ENCODE measurements at regions not wholly inside any gene's neighbourhood (a gene's known extent, or its start where the extent isn't known, plus 50 kb on each side); places are given as distances from the start of the nearest gene placed in this dataset.

DNA sequence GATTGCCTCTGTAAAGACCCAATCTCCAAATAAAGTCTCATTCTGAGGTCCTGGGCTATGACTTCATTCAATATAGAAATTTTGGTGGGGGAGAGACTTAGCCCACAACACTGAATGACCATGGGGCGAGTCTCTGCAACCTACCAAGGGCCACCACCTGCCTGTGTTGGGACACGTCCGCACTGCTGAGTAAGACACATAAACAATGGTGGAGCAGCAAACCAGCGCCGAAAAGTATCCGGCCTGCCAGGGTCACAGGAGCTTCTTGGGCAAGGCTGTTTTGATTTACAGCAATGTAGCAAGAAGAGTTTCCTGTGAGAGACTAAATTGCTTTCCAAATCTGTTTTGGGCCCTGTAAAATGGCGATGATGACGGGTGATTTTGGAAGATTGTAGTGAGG lies 122.3 kb downstream of the SHANK2 start:
- Histone ChIP-seq H3K4me3 (ENCODE audit: low read depth in 1 of 3, low read length in 3 of 3) (no peak overlapping the region), H3K4me1 (ENCODE audit: control insufficient read depth in 4 of 4, insufficient read depth in 4 of 4, low read length in 3 of 4) (no peaks in the 10 kb centered on the region), H3K9ac (ENCODE audit: low read depth in 1 of 2, low read length in 2 of 2) (no peak overlapping the region), H3K36me3 (ENCODE audit: control insufficient read depth in 4 of 4, insufficient read depth in 3 of 4, low read depth in 1 of 4, low read length in 3 of 4) (peaks cover 0 to 12% (median 2%) of the 10 kb centered on the region in 4 donors), H3K27ac (ENCODE audit: low read depth in 1 of 2, low read length in 2 of 2) (no peak overlapping the region), H3K9me3 (ENCODE audit: control insufficient read depth in 4 of 4, low read length in 3 of 4) (no peaks in the 10 kb centered on the region), H3K27me3 (ENCODE audit: control insufficient read depth in 4 of 4, insufficient read depth in 4 of 4, low read length in 3 of 4) (no peaks in the 10 kb centered on the region)
- no peak for DNase-seq (ENCODE audit: low spot score)
- 97% methylated on average over 8 of the region's 8 CpGs for WGBS
- TF ChIP-seq CTCF (IDR thresholded peaks at IDR 0.05; ENCODE audit: low read depth, low read length, missing input control) (no peak), RXRA (IDR thresholded peaks at IDR 0.05) (no peak), EGR1 (IDR thresholded peaks at IDR 0.05; ENCODE audit: low read depth in 2 of 2) (no peak)
- TF ChIP-seq, protein P1, sequence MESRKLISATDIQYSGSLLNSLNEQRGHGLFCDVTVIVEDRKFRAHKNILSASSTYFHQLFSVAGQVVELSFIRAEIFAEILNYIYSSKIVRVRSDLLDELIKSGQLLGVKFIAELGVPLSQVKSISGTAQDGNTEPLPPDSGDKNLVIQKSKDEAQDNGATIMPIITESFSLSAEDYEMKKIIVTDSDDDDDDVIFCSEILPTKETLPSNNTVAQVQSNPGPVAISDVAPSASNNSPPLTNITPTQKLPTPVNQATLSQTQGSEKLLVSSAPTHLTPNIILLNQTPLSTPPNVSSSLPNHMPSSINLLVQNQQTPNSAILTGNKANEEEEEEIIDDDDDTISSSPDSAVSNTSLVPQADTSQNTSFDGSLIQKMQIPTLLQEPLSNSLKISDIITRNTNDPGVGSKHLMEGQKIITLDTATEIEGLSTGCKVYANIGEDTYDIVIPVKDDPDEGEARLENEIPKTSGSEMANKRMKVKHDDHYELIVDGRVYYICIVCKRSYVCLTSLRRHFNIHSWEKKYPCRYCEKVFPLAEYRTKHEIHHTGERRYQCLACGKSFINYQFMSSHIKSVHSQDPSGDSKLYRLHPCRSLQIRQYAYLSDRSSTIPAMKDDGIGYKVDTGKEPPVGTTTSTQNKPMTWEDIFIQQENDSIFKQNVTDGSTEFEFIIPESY (IDR thresholded peaks at IDR 0.05): no peak

GRCh38 chr11:71129624-71130023 lies 122.8 kb downstream of the SHANK2 start:
- DNase-seq (ENCODE audit: low spot score): no peak
- Histone ChIP-seq H3K4me1 (ENCODE audit: control insufficient read depth in 4 of 4, insufficient read depth in 4 of 4, low read length in 3 of 4) (no peaks in the 10 kb centered on the region), H3K36me3 (ENCODE audit: control insufficient read depth in 4 of 4, insufficient read depth in 3 of 4, low read depth in 1 of 4, low read length in 3 of 4) (peaks cover 0 to 11% (median 2%) of the 10 kb centered on the region in 4 donors), H3K9ac (ENCODE audit: low read depth in 1 of 2, low read length in 2 of 2) (no peak overlapping the region), H3K27ac (ENCODE audit: low read depth in 1 of 2, low read length in 2 of 2) (no peak overlapping the region), H3K9me3 (ENCODE audit: control insufficient read depth in 4 of 4, low read length in 3 of 4) (no peaks in the 10 kb centered on the region), H3K27me3 (ENCODE audit: control insufficient read depth in 4 of 4, insufficient read depth in 4 of 4, low read length in 3 of 4) (no peaks in the 10 kb centered on the region), H3K4me3 (ENCODE audit: low read depth in 1 of 3, low read length in 3 of 3) (no peak overlapping the region)
- TF ChIP-seq TAF1 (conservative IDR thresholded peaks at IDR 0.05) (no peak), YY1 (IDR thresholded peaks at IDR 0.05) (no peak), EGR1 (IDR thresholded peaks at IDR 0.05; ENCODE audit: low read depth in 2 of 2) (no peak), RXRA (IDR thresholded peaks at IDR 0.05) (no peak), FOXA1 (IDR thresholded peaks at IDR 0.05) (no peak)
- 94% methylated on average over 5 of the region's 5 CpGs for WGBS

DNA sequence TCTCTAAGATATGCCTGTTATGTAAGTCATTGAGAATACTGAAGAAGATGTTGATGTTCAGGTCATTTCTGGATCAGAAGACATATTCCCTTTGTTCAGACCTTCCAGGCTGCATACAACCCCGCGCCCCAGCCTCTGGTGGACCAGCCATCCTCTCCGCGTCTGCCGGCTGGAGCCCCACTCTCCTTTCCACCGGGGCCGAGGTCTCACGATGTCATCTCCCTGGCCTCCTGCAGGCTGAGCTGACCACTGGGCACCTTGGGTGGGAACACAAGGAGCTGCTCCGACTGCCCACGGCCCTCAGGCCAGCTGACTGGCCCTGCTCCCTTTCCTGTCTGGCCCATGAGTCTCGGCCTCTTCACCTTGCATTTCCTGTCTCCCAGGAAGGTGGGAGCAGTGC lies 124.6 kb downstream of the SHANK2 start:
- Histone ChIP-seq H3K27ac (ENCODE audit: low read depth in 1 of 2, low read length in 2 of 2) (no peak overlapping the region), H3K27me3 (ENCODE audit: control insufficient read depth in 4 of 4, insufficient read depth in 4 of 4, low read length in 3 of 4) (no peaks in the 10 kb centered on the region), H3K4me3 (ENCODE audit: low read depth in 1 of 3, low read length in 3 of 3) (no peak overlapping the region), H3K4me1 (ENCODE audit: control insufficient read depth in 4 of 4, insufficient read depth in 4 of 4, low read length in 3 of 4) (no peaks in the 10 kb centered on the region), H3K36me3 (ENCODE audit: control insufficient read depth in 4 of 4, insufficient read depth in 3 of 4, low read depth in 1 of 4, low read length in 3 of 4) (peaks cover 0 to 18% (median 2%) of the 10 kb centered on the region in 4 donors), H3K9me3 (ENCODE audit: control insufficient read depth in 4 of 4, low read length in 3 of 4) (no peaks in the 10 kb centered on the region), H3K9ac (ENCODE audit: low read depth in 1 of 2, low read length in 2 of 2) (no peak overlapping the region)
- TF ChIP-seq HNF4A (conservative IDR thresholded peaks at IDR 0.05) (no peak), SP1 (IDR thresholded peaks at IDR 0.05) (no peak), GABPA (IDR thresholded peaks at IDR 0.05 in 1 of 2, conservative IDR thresholded peaks at IDR 0.05 in 1 of 2) (no peak), EGR1 (IDR thresholded peaks at IDR 0.05; ENCODE audit: low read depth in 2 of 2) (no peak), JUND (IDR thresholded peaks at IDR 0.05) (no peak), NR2F2 (IDR thresholded peaks at IDR 0.05) (no peak), RAD21 (IDR thresholded peaks at IDR 0.05) (no peak), CTCF (IDR thresholded peaks at IDR 0.05; ENCODE audit: low read depth, low read length, missing input control) (no peak), FOXA1 (IDR thresholded peaks at IDR 0.05) (no peak), YY1 (IDR thresholded peaks at IDR 0.05) (no peak)
- TF ChIP-seq, protein P1 (IDR thresholded peaks at IDR 0.05): no peak
- TF ChIP-seq, protein P2, sequence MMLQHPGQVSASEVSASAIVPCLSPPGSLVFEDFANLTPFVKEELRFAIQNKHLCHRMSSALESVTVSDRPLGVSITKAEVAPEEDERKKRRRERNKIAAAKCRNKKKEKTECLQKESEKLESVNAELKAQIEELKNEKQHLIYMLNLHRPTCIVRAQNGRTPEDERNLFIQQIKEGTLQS (IDR thresholded peaks at IDR 0.05): no peak
- TF ChIP-seq, protein P3, sequence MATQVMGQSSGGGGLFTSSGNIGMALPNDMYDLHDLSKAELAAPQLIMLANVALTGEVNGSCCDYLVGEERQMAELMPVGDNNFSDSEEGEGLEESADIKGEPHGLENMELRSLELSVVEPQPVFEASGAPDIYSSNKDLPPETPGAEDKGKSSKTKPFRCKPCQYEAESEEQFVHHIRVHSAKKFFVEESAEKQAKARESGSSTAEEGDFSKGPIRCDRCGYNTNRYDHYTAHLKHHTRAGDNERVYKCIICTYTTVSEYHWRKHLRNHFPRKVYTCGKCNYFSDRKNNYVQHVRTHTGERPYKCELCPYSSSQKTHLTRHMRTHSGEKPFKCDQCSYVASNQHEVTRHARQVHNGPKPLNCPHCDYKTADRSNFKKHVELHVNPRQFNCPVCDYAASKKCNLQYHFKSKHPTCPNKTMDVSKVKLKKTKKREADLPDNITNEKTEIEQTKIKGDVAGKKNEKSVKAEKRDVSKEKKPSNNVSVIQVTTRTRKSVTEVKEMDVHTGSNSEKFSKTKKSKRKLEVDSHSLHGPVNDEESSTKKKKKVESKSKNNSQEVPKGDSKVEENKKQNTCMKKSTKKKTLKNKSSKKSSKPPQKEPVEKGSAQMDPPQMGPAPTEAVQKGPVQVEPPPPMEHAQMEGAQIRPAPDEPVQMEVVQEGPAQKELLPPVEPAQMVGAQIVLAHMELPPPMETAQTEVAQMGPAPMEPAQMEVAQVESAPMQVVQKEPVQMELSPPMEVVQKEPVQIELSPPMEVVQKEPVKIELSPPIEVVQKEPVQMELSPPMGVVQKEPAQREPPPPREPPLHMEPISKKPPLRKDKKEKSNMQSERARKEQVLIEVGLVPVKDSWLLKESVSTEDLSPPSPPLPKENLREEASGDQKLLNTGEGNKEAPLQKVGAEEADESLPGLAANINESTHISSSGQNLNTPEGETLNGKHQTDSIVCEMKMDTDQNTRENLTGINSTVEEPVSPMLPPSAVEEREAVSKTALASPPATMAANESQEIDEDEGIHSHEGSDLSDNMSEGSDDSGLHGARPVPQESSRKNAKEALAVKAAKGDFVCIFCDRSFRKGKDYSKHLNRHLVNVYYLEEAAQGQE (IDR thresholded peaks at IDR 0.05): no peak
- no peak for DNase-seq (ENCODE audit: low spot score)
- WGBS: 93% methylated on average over 11 of the region's 11 CpGs

All from liver (tissue), 8 donors.